ENCODE measurements at regions not wholly inside any gene's neighbourhood (a gene's known extent, or its start where the extent isn't known, plus 50 kb on each side); places are given as distances from the start of the nearest gene placed in this dataset.

DNA sequence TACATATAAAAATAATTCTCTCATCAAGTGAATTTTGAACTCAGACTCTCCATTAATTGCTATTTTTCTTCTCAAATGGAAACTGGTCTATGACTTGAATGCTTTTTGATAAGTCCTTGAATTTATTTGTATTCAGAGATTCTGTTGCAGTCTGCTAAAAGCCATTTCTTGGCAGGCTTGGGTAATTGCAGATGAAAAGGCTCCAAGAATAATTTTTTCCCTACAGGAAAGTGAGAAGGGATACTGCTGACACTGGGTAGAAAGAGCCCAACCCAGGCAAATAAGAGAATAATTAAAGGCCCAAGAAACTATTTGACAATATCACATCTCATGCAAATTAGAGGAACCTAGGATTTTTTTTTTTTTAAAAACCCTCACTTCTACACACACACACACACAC lies 246.5 kb upstream of the DDI1 start:
- no peaks in the 10 kb centered on the region for H3K27me3 ChIP-seq (ENCODE audit: control insufficient read depth in 2 of 2, insufficient read depth in 2 of 2, low read length in 2 of 2)
- no peaks in the 10 kb centered on the region for H4K20me1 ChIP-seq (replicated peaks; ENCODE audit: control insufficient read depth, extremely low read depth, insufficient read depth, low read length)
- no peak overlapping the region for H2AFZ ChIP-seq (ENCODE audit: low read depth, low read length)
- no peaks in the 10 kb centered on the region for H3K36me3 ChIP-seq (ENCODE audit: control insufficient read depth in 2 of 2, extremely low read depth in 1 of 2, insufficient read depth in 2 of 2, low read length in 2 of 2)
- TF ChIP-seq, protein P1, sequence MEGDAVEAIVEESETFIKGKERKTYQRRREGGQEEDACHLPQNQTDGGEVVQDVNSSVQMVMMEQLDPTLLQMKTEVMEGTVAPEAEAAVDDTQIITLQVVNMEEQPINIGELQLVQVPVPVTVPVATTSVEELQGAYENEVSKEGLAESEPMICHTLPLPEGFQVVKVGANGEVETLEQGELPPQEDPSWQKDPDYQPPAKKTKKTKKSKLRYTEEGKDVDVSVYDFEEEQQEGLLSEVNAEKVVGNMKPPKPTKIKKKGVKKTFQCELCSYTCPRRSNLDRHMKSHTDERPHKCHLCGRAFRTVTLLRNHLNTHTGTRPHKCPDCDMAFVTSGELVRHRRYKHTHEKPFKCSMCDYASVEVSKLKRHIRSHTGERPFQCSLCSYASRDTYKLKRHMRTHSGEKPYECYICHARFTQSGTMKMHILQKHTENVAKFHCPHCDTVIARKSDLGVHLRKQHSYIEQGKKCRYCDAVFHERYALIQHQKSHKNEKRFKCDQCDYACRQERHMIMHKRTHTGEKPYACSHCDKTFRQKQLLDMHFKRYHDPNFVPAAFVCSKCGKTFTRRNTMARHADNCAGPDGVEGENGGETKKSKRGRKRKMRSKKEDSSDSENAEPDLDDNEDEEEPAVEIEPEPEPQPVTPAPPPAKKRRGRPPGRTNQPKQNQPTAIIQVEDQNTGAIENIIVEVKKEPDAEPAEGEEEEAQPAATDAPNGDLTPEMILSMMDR (IDR thresholded peaks at IDR 0.05; ENCODE audit: extremely low read depth in 1 of 2, insufficient read depth in 1 of 2, low read depth in 1 of 2, low read length in 2 of 2) = no peak
- TF ChIP-seq POLR2A (IDR thresholded peaks at IDR 0.05; ENCODE audit: low read depth, low read length) (no peak), EZH2 (IDR thresholded peaks at IDR 0.05; ENCODE audit: borderline replicate concordance, low read depth, low read length, severe bottlenecking) (no peak), FOS (IDR thresholded peaks at IDR 0.05; ENCODE audit: borderline replicate concordance, insufficient read depth, low read length) (no peak), JUN (IDR thresholded peaks at IDR 0.05; ENCODE audit: borderline replicate concordance, insufficient read depth, insufficient read length, low read depth) (no peak), GATA2 (IDR thresholded peaks at IDR 0.05; ENCODE audit: insufficient read depth, insufficient read length, low read depth, low read length) (no peak)
- TF ChIP-seq, protein P2, sequence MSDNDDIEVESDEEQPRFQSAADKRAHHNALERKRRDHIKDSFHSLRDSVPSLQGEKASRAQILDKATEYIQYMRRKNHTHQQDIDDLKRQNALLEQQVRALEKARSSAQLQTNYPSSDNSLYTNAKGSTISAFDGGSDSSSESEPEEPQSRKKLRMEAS (IDR thresholded peaks at IDR 0.05; ENCODE audit: insufficient read depth, insufficient read length) = no peak
- FAIRE-seq (no peak), DNase-seq (ENCODE audit: low read depth, low spot score) (no peak)
- intact Hi-C loops (cut with micrococcal nuclease) (loop anchor here (10.0 kb wide), 1 partner anchor 465 kb away; no protein-coding TSS in a partner anchor), dilution Hi-C loops (cut with MboI; ENCODE audit: extremely low pct_ligation_motif_present, low sequenced_read_pairs) (no loop called here)
- H3K9me1 ChIP-seq (replicated peaks; ENCODE audit: control insufficient read depth, extremely low read depth, insufficient read depth, low read length) = no peaks in the 10 kb centered on the region
- no peak overlapping the region for H3K27ac ChIP-seq (ENCODE audit: insufficient read depth, low read depth, low read length)
- no TSS peak for BruUV-seq (replicated peaks)
- H3K79me2 ChIP-seq (ENCODE audit: control insufficient read depth, insufficient read depth, low read length) = no peaks in the 10 kb centered on the region
- no peak overlapping the region for H3K4me2 ChIP-seq (ENCODE audit: insufficient read depth, low read length)
- H3K9me3 ChIP-seq (replicated peaks; ENCODE audit: control insufficient read depth, insufficient read depth, low read length) = no peaks in the 10 kb centered on the region
- no peaks in the 10 kb centered on the region for H3K4me1 ChIP-seq (ENCODE audit: control insufficient read depth, extremely low read depth, insufficient read depth, low read length)
- no peak overlapping the region for H3K9ac ChIP-seq (replicated peaks; ENCODE audit: extremely low read depth, insufficient read depth, low read length)
- ChIA-PET CTCF (no interaction called here), POLR2A (no interaction called here)
- no peak overlapping the region for H3K4me3 ChIP-seq (replicated peaks in 1 of 3; ENCODE audit: insufficient read depth in 1 of 3, low read depth in 1 of 3, low read length in 3 of 3)
